ENCODE measurements at regions not wholly inside any gene's neighbourhood (a gene's known extent, or its start where the extent isn't known, plus 50 kb on each side); places are given as distances from the start of the nearest gene placed in this dataset.

- no peak for DNase-seq
These were observed 155.0 kb upstream of the CTTNBP2 start for GRCh38 chr7:118028226-118028625.

DNA sequence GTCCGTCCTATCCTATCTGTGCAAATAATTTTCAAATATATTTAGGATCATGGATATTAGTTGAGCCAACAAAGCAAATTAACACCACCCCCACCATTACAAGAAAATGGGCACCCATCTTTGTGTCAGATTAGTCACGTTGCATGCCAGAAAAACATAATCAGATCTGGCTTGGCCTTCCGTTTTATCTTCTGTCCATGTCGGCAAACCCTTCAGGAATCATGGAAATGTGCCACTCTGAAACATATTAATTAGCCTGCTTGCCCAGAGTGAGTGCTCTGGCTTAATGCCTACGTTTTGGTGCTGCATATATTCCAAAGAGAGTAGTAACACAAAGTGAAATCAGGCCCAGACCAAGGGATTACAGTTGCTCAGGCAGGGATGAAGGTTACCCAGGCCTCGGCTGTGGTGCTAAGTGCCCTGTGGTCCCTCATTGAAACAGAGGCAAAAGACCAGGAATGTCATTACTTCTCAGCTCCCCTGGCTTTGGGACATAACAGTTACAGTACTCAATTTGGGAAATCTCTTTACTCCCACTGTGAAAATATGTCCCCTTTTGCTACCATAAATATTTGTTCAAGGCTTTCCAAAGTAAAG is 154.0 kb upstream of the LSM8 start:
- DNase-seq = no peak

GRCh38 chr7:118033273-118033672 is 150.7 kb upstream of the LSM8 start:
- no peak for DNase-seq

GRCh38 chr7:118039963-118040489 is 143.9 kb upstream of the LSM8 start:
- DNase-seq = no peak

DNA sequence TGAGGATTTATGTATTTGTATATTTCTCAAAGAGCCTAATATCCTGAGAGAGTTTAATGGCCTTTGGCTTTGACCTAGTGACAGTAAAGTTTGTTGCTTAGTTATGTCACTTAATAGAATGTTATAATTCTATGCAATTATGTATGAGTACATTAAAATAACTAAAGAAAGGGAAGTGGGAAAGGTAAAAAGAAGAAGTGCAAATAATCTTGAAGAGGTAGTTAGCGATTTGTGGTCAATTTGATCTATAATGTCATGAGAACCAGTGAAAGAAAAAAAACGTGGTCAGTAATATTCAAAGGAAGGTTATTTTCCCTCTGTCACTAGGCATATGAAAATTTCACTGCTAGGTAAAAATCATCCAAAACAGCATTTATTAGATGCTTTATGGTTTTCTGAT is 143.4 kb upstream of the LSM8 start:
- DNase-seq = no peak

- DNase-seq = no peak
These were observed 142.6 kb upstream of the LSM8 start for GRCh38 chr7:118041251-118041878.

DNA sequence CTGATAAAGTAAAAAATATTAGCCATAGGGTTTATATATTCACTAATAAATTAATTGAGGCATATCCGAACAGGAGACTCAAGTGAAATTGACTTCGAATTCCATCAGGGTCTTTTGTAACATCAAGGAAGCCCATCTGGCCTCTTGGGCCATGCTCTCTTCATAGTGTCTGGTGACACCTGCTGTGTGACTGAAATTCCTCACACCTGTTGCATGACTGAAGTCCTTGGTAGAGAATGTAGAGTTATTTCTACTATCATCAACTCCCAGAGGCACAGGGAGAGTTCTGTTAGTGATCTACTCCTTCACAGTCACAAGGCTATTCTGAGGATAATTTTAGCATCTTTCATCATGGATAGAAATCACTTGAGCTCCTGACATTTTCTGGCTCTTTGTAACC is 138.3 kb upstream of the LSM8 start:
- DNase-seq = no peak

DNA sequence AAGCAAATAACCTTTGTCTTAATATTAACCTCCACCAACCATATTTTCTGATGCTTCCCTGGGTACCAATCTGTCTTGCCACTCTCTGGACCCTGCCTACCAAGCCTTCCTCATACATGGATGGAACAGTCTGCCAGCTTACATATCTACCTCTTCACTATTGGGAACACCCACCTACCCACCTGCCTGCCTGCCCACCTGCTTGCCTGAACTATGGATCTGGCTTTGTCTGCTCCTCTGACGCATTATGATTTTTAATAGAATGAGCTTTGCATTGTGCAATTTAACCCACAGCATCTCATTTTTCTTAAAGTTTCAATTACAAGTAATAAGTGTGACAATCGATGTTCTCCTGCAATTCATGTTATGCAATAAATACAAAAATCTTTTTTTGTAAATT is 137.9 kb upstream of the LSM8 start:
- DNase-seq = no peak

DNA sequence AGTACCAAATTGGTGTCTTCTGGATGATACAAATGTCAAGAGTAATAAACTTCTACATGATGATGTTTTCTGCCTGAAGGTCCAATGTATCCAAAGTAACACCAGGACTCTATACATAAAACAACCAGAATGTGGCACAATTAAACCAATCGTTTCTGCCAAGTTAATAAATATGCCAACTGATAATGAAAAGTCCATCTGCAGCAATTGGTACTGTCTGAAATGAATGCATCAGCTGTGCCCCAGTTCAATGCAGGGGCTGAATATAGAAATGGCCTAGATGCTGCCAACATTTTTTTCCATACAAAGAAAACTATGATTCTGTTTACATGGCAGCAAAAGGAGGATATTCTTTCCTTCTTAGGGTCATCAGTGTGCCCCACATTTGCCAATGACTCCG is 137.2 kb upstream of the LSM8 start:
- DNase-seq = no peak

DNA sequence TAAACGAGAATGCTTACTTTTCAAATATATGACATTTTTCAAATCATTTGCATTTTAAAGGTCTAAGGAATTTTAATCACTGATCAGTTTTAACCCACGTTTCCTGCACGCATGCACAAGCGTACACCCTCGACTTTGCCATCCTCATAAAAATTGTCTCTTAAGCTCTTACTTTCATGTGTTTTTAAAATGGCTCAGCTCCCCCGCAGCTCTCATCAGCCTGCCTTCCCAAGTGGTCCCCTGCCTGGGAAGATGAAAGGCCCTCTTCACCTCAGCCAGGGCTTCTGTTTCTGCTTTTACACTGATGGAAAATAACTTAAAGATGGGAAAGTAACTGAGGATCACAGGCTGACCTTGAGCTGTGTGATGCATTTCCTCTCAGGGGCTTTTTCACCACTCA is 131.6 kb upstream of the LSM8 start:
- DNase-seq = no peak

DNA sequence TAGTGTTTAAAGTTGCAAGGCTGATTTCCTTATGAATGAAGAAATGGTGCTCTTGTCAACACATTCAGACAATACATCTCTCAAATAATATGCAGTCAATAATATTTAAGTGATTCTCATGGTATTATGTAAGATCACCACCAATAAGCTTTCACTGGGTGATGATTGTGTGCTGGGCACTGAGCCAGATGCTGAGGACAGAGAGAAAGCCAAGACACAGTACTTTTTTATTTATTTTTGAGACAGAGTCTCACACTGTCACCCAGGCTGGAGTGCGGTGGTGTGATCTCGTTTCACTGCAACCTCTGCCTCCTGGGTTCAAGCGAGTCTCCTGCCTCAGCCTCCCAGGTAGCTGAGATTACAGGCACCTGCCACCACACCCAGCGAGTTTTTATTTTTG is 130.6 kb upstream of the LSM8 start:
- no peak for DNase-seq

GRCh38 chr7:118054529-118054928 is 129.4 kb upstream of the LSM8 start:
- no peak for DNase-seq

GRCh38 chr7:118055647-118056046 is 128.3 kb upstream of the LSM8 start:
- DNase-seq = no peak

DNA sequence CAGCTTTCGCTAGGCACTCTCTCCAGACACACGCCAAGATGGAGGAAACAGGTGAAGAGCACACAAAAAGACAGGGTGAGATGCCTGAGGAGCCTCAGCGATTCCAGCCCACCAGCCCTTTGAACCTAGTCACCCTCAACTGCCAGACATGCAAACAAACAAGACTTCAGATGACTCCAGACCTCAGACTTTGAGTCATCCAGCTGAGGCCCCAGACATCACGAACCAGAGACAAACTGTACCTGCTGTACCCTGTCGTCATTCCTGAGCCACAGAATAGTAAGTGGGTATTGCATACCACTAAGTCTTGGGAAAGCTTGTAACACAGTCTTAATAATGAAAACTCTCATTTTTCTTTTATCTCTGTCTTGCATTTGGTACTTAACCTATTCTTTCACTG is 126.6 kb upstream of the LSM8 start:
- DNase-seq = no peak

DNA sequence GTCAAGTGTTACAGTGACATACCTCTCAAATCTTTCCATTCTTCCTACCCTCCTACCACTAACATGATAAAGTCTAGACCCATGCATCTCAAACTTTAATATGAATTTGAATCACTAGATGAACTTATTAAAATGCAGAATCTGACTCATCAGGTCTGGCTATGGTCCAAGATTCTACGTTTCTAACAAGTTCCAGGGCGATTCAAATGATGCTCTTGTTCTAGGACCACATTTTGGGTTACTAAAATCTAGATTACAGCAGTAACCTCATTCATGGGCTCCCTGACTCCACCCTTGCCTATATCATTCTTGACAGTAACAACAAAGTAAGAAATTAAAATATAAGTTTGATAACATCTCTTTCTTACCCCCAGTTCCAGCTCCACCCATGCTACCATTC is 124.8 kb upstream of the LSM8 start:
- no peak for DNase-seq

GRCh38 chr7:118060692-118061091 is 123.3 kb upstream of the LSM8 start:
- DNase-seq = no peak

DNA sequence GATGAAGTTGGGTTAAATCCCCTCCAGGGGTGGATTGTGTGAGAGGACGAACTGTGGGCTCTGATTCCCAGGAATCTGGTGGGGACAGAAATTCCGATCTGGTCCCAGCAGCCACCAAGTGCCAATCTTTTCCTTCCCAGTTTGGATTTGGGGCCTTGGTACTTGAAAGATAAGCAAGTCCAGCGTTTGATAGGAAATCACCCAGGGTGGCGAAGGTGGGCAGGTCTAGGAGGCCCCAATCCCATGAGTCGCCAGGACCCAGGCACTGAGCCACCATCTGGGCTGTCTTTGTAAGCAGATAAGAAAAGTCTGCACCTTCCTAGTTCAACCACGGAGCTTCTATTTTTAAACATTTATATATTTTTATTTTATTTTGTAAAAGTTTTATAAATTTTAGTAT is 122.6 kb upstream of the LSM8 start:
- no peak for DNase-seq

DNA sequence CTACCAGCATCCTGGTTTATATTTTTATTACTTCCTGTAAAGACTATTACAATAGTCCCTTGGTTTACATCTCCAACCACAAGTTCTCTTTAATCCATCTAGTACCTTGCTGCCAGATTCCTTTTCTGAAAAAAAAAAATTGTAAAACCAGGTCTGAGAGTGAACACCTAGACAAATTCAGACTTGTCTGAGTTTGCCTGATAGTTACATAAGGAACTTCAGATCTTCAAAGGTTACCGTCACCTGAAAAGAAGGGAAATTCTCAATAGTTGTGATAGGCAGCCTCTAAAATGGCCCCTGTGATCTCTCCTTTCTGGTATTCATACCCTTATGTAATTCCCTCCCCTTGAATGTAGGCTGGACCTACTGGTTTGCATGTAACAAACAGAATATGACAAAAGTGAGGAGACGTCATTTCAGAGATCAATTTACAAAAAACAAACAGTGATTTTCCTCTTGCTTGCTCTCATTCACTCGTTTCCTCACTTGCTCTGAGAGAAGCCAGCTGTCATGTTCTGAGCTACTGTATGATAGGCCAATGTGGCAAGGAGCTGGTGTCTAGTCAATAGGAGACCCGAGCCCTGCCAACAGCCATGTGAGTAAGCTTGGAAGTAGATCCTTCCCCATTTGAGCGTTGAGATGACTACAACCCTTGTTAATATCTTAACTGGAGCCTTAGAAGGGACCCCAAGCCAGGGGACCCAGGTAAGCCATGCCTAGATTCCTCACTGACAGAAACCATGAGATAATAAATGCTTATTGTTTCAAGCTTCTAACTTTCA is 110.9 kb upstream of the LSM8 start:
- DNase-seq = no peak

DNA sequence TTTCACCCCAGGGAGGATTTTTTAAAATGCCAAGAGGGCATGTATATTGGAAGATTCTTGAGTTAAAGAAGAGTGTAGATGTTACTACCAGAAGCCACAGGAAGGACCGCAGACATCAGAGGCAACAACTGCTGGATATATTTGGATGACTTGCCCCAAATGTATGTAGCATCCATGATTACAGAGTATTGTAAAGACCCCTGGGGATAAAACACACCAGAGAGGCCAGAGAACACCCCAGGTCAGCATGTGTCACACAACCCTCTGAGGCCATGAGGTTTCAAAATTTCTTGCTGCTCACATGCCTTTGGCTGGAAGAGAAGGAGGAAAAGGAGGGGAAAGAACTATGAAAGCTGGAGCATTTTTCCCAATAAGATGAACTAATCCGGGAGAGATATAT is 108.0 kb upstream of the LSM8 start:
- DNase-seq = no peak

DNA sequence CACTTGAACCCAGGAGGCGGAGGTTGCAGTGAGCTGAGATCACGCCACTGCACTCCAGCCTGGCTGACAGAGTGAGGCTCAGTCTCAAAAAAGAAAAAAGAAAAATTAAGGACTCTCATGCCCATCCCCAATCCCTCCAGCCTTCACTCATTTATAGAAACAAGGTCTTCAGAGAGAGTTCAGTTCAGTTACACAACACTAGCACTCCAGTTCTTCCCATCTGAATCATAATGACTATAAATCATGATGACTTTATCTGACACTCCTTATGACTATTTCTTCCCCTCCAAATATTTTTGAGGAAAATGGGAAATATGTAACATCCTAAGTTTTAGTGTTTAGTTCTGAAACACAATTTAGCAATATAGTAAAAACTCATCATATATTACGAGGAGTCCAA is 107.4 kb upstream of the LSM8 start:
- DNase-seq = no peak

GRCh38 chr7:118078015-118078414 is 105.9 kb upstream of the LSM8 start:
- no peak for DNase-seq

GRCh38 chr7:118079369-118079768 is 104.6 kb upstream of the LSM8 start:
- no peak for DNase-seq

DNA sequence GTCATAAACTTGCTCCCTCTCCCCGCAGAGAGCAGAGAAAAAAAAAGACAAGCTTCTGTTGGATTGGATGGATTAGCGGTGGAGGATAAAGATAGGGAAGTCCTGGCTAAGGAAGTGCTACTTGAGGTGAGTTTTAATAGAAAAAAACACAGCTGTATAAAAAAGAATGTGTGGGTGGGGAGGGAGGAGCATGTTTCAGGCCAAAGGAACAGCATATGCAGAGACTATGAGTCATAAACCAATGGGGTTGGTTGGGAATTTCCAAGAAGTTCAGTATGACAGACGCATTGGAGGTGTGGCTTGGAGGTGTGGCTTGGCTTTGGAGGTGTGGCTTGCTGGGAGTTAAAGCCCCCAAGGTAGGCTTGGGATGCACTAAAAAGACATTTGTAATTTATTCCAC is 103.0 kb upstream of the LSM8 start:
- peak; percentile 43 for DNase-seq

GRCh38 chr7:118082506-118082905 is 101.5 kb upstream of the LSM8 start:
- DNase-seq = no peak
